GM18517 (cell line): ENCODE measurements at regions not wholly inside any gene's neighbourhood (a gene's known extent, or its start where the extent isn't known, plus 50 kb on each side); places are given as distances from the start of the nearest gene placed in this dataset.
"Not testable (repeated sequence)": the region's sequence is repeated elsewhere in the genome, so short reads cannot be mapped to it uniquely, and the experiment has no call there.

Experiments used
- ATAC-seq: cut with Tn5 transposase; IDR thresholded peaks from one replicate; pipeline ENCODE4 v1.9.1; 2021; ENCODE audit warnings: mild to moderate bottlenecking, moderate library complexity; ENCODE audit not compliant: unreplicated experiment

- ATAC-seq, result not testable (repeated sequence)
Observed at GRCh38 chr10:15921423-15921945, 61.2 kb upstream of the MINDY3 start.

DNA sequence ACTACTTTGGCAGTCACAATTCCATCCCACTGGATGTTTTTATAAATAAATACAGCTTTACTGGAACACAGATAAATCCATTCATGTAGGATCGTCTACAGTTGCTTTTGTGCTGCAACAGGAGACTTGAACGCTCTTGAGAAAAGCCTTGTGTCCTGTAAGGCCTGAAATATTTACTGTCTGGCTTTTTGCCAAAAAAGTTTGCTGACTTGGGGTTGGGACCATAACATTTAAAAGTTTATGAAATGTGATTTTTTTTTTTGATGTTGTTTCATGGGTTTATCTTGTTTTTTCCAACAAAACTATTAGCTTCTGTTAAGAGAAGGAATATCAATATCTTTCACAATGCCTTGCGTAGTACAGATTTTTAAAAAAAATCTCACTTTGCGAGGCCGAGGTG is 71.1 kb upstream of the MINDY3 start:
- no peak for ATAC-seq

- not testable (repeated sequence) for ATAC-seq
Observed at GRCh38 chr10:15939543-15939942, 79.2 kb upstream of the MINDY3 start.

- no peak for ATAC-seq
Observed at GRCh38 chr10:15943426-15943825, 83.1 kb upstream of the MINDY3 start.

DNA sequence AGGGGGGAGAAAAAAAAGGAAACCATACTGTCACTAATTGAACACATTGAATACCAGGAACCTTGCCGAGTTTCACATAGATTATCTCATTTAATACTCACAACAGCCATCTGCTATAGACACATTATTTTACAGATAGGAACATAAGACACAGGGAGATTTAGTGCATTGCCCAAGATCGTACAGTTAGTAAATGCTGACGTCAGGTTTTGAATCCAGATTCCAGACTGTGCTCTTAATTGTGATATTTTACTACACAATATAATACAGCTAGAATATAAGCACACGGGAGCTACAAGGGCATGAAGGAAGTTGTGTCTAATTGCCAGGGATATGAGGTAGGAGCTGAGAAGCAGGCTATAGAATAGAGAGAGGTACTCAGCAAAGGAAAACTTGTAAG is 93.9 kb upstream of the MINDY3 start:
- no peak for ATAC-seq

DNA sequence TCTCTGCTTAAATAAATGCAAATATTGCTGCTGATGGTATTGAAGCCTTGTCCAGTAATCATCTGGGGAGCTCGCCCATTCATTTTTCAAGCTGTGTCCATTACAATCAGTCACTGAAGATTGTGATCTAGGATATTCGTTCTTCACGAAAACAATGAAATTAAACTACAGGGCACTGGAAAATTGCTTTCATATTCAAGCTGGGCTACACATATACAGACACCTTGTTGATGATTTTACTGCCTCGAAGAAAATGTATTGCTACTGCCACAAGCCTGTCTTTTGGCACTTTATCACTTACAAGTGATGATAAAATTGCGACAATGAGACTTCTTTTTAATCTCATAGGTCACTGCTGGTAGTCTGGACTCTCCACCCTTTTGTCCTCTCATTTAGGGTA is 100.0 kb upstream of the MINDY3 start:
- no peak for ATAC-seq

- ATAC-seq, result not testable (repeated sequence)
Observed at GRCh38 chr10:15972736-15973135, 112.4 kb upstream of the MINDY3 start.

DNA sequence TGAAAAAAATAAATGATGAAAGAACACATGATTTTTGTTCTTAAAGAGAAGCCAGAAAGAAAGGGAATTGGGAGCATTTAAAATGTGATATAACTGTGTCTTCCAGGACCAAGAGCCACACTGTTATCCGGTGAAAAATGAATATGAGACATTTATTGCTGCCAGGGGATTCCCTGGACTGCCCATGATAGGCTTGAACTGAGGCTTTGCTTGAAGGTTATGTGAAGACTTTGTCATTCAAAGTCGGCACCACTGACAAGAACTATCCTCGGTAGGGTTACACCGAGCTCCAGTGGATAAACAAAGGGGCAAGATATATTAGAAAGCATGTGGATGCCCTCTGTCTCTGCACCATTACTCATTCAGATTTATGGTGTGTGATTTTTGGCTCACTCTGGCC is 125.4 kb upstream of the MINDY3 start:
- ATAC-seq, result no peak

DNA sequence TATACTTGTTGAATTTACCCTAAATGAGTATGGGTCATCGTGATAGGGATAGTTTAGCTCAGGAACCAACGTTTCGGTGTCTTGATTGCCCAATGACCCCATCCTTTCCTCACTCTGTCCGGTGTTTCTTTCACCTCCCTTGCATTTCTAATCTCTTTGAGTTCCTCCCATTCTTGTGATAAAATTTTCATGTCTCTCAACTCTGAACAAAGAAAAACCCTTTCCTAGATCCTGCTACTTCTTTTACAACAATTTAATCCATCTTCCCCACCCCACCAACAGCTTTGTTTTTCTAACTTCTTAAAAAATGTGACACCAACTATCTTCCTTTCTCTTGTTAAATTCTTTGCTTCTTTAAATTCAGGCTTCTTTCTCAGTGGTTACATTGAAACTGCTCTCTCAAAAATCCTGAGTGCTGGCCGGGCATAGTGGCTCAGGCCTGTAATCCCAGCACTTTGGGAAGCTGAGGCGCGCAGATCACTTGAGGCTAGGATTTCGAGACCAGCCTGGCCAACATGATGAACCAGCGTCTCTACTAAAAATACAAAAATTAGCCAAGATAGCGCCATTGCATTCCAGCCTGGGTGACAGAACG is 130.3 kb upstream of the MINDY3 start:
- ATAC-seq, result no peak

DNA sequence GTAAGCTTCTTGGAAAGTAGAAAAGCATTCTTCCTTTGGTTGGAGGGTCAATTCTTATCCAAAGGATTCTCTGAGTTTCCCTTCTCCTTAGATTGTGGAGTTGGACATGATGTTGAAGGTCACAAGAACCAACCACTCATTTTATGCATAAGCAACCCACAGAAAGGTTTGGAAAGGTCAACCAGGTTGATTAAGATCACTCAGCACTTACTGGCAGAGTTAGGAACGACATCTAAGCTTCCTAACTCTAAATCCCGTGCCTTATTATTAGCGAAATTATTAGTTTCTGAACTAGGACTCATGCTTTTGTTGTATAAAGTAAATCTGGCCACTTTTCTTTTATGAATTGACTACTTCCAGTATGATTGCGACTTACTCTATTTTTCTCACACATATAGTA is 137.0 kb upstream of the MINDY3 start:
- ATAC-seq, result no peak

DNA sequence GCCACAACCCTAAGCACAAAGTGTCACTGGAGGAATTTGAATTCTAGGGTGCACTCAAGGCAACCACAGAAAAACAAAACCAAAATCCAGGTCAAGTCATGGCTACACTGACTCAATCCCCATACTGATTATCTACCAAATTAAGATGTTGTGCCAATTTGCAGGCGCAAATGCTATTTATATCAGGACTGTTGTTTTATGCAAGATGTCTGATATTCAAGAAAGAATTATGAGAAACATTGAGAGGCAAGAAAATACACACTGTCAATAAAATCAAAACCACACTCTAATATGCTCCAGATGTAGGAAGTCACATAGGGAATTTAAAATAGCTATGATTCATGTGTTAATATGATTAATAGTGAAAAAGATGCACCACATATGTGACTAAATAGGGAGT is 141.3 kb upstream of the MINDY3 start:
- no peak for ATAC-seq

DNA sequence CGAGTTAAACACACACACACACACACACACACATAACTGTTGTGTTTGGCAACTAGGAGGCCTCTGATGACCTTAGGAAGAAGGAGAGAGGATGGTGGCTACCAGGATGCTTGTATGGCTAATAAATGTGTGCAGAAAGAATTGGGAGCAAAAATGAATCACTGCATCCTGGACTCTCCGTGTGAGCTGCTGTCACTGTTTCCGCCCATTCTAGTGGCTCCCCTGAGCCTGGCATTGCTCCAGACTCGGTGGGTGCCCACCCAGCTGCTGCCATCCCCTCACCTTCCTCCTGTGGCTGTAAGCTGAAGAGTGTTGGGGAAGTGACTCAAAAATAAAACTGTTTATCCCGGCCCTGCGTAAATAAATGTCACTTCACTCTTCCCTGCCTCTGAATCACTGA is 149.5 kb upstream of the MINDY3 start:
- ATAC-seq, result no peak

GRCh38 chr10:16011548-16011947 is 151.2 kb upstream of the MINDY3 start:
- no peak for ATAC-seq

- ATAC-seq, result no peak
Observed at GRCh38 chr10:16014469-16014868, 154.2 kb upstream of the MINDY3 start.

- no peak for ATAC-seq
Observed at GRCh38 chr10:16016688-16017087, 156.4 kb upstream of the MINDY3 start.

GRCh38 chr10:16020836-16021235 is 160.5 kb upstream of the MINDY3 start:
- no peak for ATAC-seq

DNA sequence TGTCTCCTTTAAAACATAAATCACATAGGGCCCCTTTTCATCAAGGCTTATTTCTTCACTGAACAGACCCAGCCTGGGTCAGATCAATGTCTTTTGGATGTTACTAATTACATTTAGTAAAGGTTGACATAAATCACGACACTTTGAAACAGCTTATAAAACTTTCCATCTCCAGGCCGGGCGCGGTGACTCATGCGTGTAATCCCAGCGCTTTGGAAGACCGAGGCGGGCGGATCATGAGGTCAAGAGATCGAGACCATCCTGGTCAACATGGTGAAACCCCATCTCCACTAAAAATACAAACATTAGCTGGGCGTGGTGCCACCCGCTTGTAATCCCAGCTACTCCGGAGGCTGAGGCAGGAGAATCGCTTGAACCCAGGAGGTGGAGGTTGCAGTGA is 166.5 kb upstream of the MINDY3 start:
- ATAC-seq, result not testable (repeated sequence)

- ATAC-seq, result no peak
Observed at GRCh38 chr10:16030562-16030961, 170.3 kb upstream of the MINDY3 start.

DNA sequence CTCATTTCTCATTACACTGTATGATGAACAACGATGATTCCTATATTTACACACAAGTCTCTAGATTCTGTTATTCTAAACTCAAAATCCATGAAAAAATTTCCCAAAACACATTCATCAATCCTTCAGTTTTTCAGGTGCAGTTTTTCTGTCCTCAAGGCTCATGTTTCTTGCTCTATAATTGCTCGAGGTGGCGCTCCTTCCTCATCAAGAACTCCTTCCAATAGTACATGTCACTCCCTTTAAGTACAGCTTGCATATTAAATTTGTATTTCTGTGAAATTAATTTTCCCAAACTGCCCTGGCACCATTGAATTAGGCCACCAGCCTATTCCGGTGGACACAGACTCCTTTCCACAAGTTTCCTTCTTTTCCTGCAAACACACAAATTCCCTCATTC is 188.7 kb upstream of the MINDY3 start:
- no peak for ATAC-seq

DNA sequence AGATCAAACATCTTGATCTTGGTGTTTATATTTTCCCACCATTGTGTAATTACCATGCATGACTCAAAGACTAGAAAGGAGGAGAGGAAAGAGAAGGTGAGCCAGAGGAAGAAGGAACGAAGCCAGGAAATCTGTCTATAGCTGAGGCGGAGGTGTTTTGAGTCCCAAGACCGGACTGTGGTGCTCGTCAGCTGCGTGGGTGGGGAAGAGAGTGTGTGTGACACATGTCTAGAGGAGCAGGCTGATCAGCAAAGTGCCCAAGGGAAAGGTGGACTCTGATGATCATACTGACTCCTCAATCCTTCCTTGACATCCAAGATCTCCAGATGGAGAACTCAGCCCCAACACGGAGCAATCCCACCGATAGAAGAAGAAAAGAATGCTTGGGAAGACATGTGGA is 189.5 kb upstream of the MINDY3 start:
- no peak for ATAC-seq

GRCh38 chr10:16063350-16063749 is 203.0 kb upstream of the MINDY3 start:
- ATAC-seq, result no peak

- ATAC-seq, result not testable (repeated sequence)
Observed at GRCh38 chr10:16083551-16083950, 223.2 kb upstream of the MINDY3 start.

GRCh38 chr10:16105082-16105481 is 244.8 kb upstream of the MINDY3 start:
- no peak for ATAC-seq
